ENCODE measurements at regions not wholly inside any gene's neighbourhood (a gene's known extent, or its start where the extent isn't known, plus 50 kb on each side); places are given as distances from the start of the nearest gene placed in this dataset.

- TF ChIP-seq EP300 (IDR thresholded peaks at IDR 0.05; ENCODE audit: borderline replicate concordance): no peak
- no peak for TF ChIP-seq CEBPB (IDR thresholded peaks at IDR 0.05)
- no peak for TF ChIP-seq TEAD4 (IDR thresholded peaks at IDR 0.05)
- no peak for TF ChIP-seq ZBTB7A (IDR thresholded peaks at IDR 0.05; ENCODE audit: low read depth)
- TF ChIP-seq, protein P1, sequence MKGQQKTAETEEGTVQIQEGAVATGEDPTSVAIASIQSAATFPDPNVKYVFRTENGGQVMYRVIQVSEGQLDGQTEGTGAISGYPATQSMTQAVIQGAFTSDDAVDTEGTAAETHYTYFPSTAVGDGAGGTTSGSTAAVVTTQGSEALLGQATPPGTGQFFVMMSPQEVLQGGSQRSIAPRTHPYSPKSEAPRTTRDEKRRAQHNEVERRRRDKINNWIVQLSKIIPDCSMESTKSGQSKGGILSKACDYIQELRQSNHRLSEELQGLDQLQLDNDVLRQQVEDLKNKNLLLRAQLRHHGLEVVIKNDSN (IDR thresholded peaks at IDR 0.05): no peak
- TF ChIP-seq, protein P2, sequence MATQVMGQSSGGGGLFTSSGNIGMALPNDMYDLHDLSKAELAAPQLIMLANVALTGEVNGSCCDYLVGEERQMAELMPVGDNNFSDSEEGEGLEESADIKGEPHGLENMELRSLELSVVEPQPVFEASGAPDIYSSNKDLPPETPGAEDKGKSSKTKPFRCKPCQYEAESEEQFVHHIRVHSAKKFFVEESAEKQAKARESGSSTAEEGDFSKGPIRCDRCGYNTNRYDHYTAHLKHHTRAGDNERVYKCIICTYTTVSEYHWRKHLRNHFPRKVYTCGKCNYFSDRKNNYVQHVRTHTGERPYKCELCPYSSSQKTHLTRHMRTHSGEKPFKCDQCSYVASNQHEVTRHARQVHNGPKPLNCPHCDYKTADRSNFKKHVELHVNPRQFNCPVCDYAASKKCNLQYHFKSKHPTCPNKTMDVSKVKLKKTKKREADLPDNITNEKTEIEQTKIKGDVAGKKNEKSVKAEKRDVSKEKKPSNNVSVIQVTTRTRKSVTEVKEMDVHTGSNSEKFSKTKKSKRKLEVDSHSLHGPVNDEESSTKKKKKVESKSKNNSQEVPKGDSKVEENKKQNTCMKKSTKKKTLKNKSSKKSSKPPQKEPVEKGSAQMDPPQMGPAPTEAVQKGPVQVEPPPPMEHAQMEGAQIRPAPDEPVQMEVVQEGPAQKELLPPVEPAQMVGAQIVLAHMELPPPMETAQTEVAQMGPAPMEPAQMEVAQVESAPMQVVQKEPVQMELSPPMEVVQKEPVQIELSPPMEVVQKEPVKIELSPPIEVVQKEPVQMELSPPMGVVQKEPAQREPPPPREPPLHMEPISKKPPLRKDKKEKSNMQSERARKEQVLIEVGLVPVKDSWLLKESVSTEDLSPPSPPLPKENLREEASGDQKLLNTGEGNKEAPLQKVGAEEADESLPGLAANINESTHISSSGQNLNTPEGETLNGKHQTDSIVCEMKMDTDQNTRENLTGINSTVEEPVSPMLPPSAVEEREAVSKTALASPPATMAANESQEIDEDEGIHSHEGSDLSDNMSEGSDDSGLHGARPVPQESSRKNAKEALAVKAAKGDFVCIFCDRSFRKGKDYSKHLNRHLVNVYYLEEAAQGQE (IDR thresholded peaks at IDR 0.05; ENCODE audit: low read depth): no peak
- TF ChIP-seq TAF1 (IDR thresholded peaks at IDR 0.05; ENCODE audit: low read depth): no peak
Measured at GRCh38 chr6:147734151-147734550, 225.7 kb downstream of the SAMD5 start.

Measured in Ishikawa (cell line).